HG03439 (cell line): ENCODE measurements at regions not wholly inside any gene's neighbourhood (a gene's known extent, or its start where the extent isn't known, plus 50 kb on each side); places are given as distances from the start of the nearest gene placed in this dataset.

Experiments
- ATAC-seq: cut with Tn5 transposase; IDR thresholded peaks from one replicate; pipeline ENCODE4 v1.9.1; 2021; ENCODE audit warnings: mild to moderate bottlenecking, moderate library complexity; ENCODE audit not compliant: unreplicated experiment

DNA sequence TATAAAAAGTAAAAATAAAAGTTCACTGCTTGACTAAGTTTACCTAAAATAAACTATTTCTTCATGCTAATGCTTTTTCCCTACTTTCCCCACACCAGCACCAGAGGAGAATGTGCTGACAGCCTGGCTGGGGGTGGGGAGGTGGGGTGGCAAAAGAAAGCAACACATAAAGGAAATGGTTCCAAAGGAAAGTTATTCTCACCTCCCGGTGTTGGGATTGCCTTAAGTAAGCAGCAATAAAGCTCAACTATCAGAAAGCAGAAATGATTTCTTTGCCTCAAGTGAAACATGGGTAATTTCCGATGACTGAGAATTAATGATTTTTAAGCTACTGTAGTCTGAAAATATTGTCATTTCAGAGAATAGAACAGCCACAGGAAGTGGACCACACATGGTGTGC, 84.5 kb upstream of the DKK2 start:
- no peak for ATAC-seq

DNA sequence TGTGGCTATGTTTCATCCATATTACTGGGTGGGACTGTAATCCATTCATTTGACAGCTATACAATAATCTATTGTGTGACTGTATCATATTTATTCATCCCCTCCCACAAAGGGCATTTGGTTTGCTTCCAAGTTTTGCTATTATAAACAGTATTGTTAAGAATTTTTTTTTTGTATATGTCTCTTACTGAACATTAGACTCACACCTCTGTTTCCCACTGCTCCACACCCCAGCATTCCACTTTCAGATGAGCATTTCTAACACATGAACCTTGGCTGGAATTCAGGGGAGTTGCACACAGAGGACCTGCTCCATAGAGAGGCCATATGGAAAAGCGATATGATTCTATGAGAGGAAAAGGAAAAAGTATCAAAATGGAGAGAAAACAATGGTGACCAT, 81.6 kb upstream of the DKK2 start:
- no peak for ATAC-seq

DNA sequence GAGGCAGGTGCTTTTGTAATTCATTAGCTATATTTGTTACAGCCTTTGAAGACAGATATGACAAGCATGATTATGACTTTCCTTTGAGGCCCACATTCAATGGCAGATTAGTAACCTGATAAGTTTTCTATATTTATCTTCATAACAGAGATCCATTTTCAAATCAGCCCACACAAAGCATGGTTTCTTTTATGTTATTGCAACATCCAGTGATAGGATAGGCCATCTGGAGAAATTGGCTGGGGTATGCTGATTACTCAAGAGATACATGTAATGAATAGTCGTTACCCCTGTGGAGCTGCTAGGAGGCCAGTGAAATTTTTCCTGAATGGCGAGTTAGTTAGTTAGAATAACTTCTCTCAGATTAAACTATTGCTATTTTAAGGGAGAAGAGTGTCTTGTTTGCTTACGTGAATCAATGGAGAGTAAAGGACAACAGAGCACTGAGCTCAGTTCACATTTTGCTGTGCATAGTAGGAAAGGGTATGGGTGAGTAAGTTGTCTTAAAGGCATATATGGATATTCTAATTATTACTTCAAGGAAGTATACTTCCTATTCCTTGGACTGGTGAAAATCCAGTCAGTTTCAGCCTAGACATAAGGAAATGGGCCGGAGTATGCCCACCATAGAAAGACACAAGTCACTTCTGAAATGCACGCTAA, 79.2 kb upstream of the DKK2 start:
- ATAC-seq = no peak

DNA sequence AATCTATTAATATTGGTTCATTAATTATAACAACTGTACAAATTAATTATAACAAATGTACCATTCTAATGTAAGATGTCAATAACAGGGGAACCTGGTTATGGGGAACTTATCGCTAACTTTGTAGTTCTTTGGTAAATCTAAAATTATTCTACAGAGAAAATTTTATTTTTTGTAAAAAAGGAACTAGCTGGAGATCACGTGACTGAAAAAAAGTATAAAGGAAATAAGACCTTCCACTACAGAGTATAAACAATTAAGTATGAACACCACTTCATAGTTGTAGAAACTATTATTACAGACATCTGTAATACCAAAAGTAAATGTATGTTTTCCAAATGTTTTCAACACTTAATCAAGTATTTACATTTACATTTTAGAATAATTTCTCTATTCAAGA, 77.9 kb upstream of the DKK2 start:
- no peak for ATAC-seq

DNA sequence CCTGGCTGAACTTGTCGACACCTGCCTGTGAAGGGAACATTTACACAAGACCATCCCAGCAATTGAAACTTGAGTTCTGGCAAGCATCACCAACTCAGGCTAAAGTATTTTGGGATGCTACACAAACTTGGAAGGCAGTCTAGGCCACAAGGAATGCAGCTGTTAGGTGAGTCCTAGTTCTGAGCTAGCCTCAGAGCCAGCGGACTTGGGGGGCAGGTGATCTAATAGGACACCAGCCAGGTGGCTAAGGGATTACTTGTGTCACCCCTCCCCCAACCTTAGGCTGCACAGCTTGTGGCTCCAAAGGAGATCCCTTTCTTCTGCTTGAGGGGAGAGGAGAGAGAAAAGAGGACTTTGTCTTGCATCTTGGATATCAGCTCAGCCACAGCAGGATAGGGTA, 62.3 kb upstream of the DKK2 start:
- ATAC-seq = no peak

DNA sequence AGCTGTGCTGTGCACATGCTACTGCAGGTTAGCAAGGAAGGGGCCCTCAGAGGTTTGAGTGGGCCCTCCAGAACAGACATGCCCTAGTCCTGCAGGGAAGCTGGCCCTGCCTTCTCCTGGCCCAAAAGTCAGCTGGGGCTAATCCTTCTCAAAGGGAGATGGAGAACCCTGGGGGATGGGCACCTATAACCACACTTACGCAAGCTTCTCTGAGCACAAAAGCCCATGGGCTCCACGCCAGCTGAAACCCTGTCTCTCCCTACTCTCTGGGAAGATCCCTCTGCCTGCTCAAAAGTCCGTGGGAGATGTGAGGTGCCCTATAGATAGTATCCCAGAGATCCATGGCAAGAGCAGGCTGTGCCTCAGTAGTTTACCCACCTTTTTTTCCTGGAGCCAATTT, 58.9 kb upstream of the DKK2 start:
- no peak for ATAC-seq

DNA sequence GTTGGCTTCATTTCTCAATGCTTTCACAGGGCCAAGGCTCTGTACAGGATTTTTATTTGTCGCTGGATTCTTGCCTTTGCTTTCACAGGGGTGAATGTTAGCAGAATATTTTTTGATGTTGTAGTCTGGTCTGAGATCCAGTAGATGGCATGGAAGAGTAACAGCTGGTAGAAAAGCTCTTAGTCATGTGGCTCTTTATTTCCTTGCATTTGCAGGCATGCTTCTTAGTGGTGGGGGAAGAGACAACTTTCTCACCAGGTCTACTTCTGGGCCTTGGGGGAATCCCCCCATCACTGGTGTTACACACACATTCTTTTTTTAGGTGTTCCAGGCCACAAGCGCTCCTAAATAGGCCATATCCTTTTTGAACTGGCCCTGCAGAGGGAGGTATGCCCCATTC, 58.2 kb upstream of the DKK2 start:
- ATAC-seq = peak; percentile 80
